B cell (primary cell): ENCODE measurements at regions not wholly inside any gene's neighbourhood (a gene's known extent, or its start where the extent isn't known, plus 50 kb on each side); places are given as distances from the start of the nearest gene placed in this dataset.

Experiments
- ATAC-seq: fragments of 200-7000 bp; cut with Tn5 transposase; one replicate; pipeline ENCODE4 v1.10.0; 2021; ENCODE audit warnings: low read depth, mild to moderate bottlenecking, moderate number of reproducible peaks, moderate library complexity
- CTCF ChIA-PET: fragments of 350-600 bp; sonication (Branson Sonifier 250); formaldehyde crosslinking; loops from one replicate; lab custom pipeline; 2021; ENCODE audit warnings: antibody characterized with exemption, inconsistent platforms; lab: Charles Lee
- POLR2A ChIA-PET: fragments of 350-600 bp; sonication (Branson Sonifier 250); formaldehyde crosslinking; loops from one replicate; lab custom pipeline; 2021; ENCODE audit warnings: antibody characterized with exemption; lab: Charles Lee
- DNase-seq: peaks from one replicate; pipeline ENCODE4 v3.0.0; 2013
- H2AFZ ChIP-seq: 2 replicates; pipeline ENCODE4 v1.6.1; 2012; ENCODE audit warnings: mild to moderate bottlenecking, low read depth, low read length; ENCODE audit not compliant: insufficient read depth, poor library complexity, severe bottlenecking
- H3K27ac ChIP-seq, 2 donors: 1 replicate in 1 of 2; 2 replicates in 1 of 2; pipeline ENCODE4 v1.5.1; 2012 to 2013; ENCODE audit warnings: low read length in 2 of 2, mild to moderate bottlenecking in 2 of 2, moderate library complexity in 1 of 2
- H3K27me3 ChIP-seq, 4 experiments: fragments of 200-600 bp in 1 of 4; sonication (generic) in 1 of 4; replicated peaks in 1 of 4; 1 replicate in 2 of 4; 2 replicates in 2 of 4; pipeline versions ENCODE4 v1.6.1 to v1.7.0; 2013 to 2016; ENCODE audit warnings: low read length in 3 of 4, mild to moderate bottlenecking in 2 of 4, mixed read lengths in 1 of 4, moderate library complexity in 1 of 4; ENCODE audit not compliant: insufficient read depth in 4 of 4, control insufficient read depth in 3 of 4; ENCODE audit errors: control extremely low read depth in 1 of 4
- H3K36me3 ChIP-seq, 2 experiments: replicated peaks in 1 of 2; 1 replicate in 1 of 2; 2 replicates in 1 of 2; pipeline versions ENCODE4 v1.6.1 to v1.7.1; 2013; ENCODE audit warnings: low read length in 1 of 2; ENCODE audit not compliant: insufficient read depth in 2 of 2, control insufficient read depth in 1 of 2; ENCODE audit errors: control extremely low read depth in 1 of 2, extremely low read depth in 1 of 2
- H3K4me1 ChIP-seq, 2 donors: fragments of 200-600 bp in 1 of 2; sonication (generic) in 1 of 2; 1 replicate in 1 of 2; 2 replicates in 1 of 2; pipeline versions ENCODE4 v1.5.1 to v1.6.1; 2013 to 2017; ENCODE audit warnings: low read length in 2 of 2; ENCODE audit not compliant: control insufficient read depth in 2 of 2, insufficient read depth in 2 of 2
- H3K4me2 ChIP-seq: replicated peaks from 2 replicates; pipeline ENCODE3; 2012; ENCODE audit warnings: mild to moderate bottlenecking, low read depth, low read length; ENCODE audit not compliant: poor library complexity, severe bottlenecking
- H3K4me3 ChIP-seq, 5 experiments: fragments of 200-600 bp in 1 of 5; sonication (generic) in 1 of 5; 1 replicate in 3 of 5; 2 replicates in 2 of 5; pipeline versions ENCODE4 v1.5.1 to v1.7.0; 2011 to 2016; ENCODE audit warnings: low read length in 4 of 5, mild to moderate bottlenecking in 4 of 5, low read depth in 2 of 5, control low read depth in 1 of 5, moderate library complexity in 1 of 5; ENCODE audit not compliant: insufficient read depth in 1 of 5; ENCODE audit errors: control extremely low read depth in 1 of 5, extremely low read depth in 1 of 5
- H3K79me2 ChIP-seq: fragments of 200-600 bp; sonication (generic); one replicate; pipeline ENCODE4 v1.6.0; 2016; ENCODE audit warnings: low read length; ENCODE audit not compliant: control insufficient read depth, insufficient read depth
- H3K9ac ChIP-seq: fragments of 200-600 bp; sonication (generic); 2 replicates; pipeline ENCODE4 v1.6.1; 2017; ENCODE audit warnings: mild to moderate bottlenecking, low read length, moderate library complexity
- H3K9me3 ChIP-seq, 3 donors: one replicate each; pipeline versions ENCODE4 v1.6.1 to v1.7.1; 2013; ENCODE audit warnings: low read length in 2 of 3; ENCODE audit not compliant: control insufficient read depth in 2 of 3, insufficient read depth in 1 of 3; ENCODE audit errors: control extremely low read depth in 1 of 3
- H4K20me1 ChIP-seq: 2 replicates; pipeline ENCODE4 v1.6.0; 2012; ENCODE audit warnings: mild to moderate bottlenecking, low read length; ENCODE audit not compliant: insufficient read depth, control insufficient read depth, poor library complexity, severe bottlenecking
- H3K27ac Mint-ChIP-seq: one replicate; pipeline ENCODE4 v1.8.0; 2021; ENCODE audit warnings: mixed read lengths
- H3K27me3 Mint-ChIP-seq: one replicate; pipeline ENCODE4 v1.8.0; 2021; ENCODE audit warnings: mixed read lengths
- H3K4me1 Mint-ChIP-seq: one replicate; pipeline ENCODE4 v1.8.0; 2021; ENCODE audit warnings: mixed read lengths
- H3K4me3 Mint-ChIP-seq: one replicate; pipeline ENCODE4 v1.8.0; 2021; ENCODE audit warnings: mixed read lengths
- H3K9me3 Mint-ChIP-seq: one replicate; pipeline ENCODE4 v1.8.0; 2022; ENCODE audit warnings: mixed read lengths; ENCODE audit not compliant: insufficient read depth
- EZH2 ChIP-seq: IDR thresholded peaks from 2 replicates; pipeline ENCODE4 v1.6.1; 2012; ENCODE audit warnings: borderline replicate concordance, low read depth, mild to moderate bottlenecking, moderate library complexity, low read length; ENCODE audit not compliant: insufficient read depth, poor library complexity, severe bottlenecking
- WGBS: methylation state at CpG from one replicate; pipeline ENCODE4 v1.1.5; 2013; ENCODE audit warnings: missing lambda C conversion rate; ENCODE audit not compliant: insufficient coverage; 5-methylcytosine and 5-hydroxymethylcytosine counted together
- intact Hi-C: fragments of 100-400 bp; cut with micrococcal nuclease; formaldehyde crosslinking; loops from one replicate; pipeline ENCODE4 v1.10.0; 2022
- TF ChIP-seq, protein P1 (sequence below): fragments of 200-600 bp; IDR thresholded peaks from one replicate; pipeline ENCODE4 v1.8.0; 2022; ENCODE audit warnings: antibody characterized with exemption, mild to moderate bottlenecking

DNA sequence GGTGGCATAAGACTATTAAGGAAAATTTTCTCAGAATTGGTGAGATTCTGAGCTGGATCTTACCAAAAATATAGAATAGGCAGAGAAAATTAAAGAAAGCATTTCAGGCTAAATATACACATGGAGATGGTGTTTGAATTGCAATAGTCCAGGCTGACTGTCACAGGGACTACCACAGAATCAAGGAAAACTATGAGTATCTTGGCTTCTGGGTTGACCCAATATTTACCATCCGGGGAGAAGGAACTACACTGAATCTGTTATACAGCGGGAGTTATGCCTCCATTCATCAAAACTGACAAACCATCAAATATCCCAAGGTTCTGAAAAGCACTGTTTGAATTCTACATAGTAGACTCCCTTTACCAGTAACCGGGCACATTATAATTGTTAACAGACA is 102.2 kb downstream of the TUSC7 start:
- H3K9ac ChIP-seq, result no peak overlapping the region
- no peak overlapping the region for H2AFZ ChIP-seq
- H3K9me3 Mint-ChIP-seq, result peaks cover 3% of the 10 kb centered on the region
- no peaks in the 10 kb centered on the region for H3K9me3 ChIP-seq
- DNase-seq (no peak), ATAC-seq (no peak)
- H3K4me3 ChIP-seq, result no peak overlapping the region
- H4K20me1 ChIP-seq, result no peaks in the 10 kb centered on the region
- no peaks in the 10 kb centered on the region for H3K36me3 ChIP-seq
- no peaks in the 10 kb centered on the region for H3K79me2 ChIP-seq
- H3K27me3 ChIP-seq, result no peaks in the 10 kb centered on the region
- H3K27ac Mint-ChIP-seq, result no peak overlapping the region
- no peak overlapping the region for H3K4me2 ChIP-seq
- POLR2A ChIA-PET, result no interaction called here
- H3K4me1 ChIP-seq, result no peaks in the 10 kb centered on the region
- H3K4me3 Mint-ChIP-seq, result no peak overlapping the region
- no peaks in the 10 kb centered on the region for H3K4me1 Mint-ChIP-seq
- H3K27me3 Mint-ChIP-seq, result no peaks in the 10 kb centered on the region
- no peak overlapping the region for H3K27ac ChIP-seq
- no CpG with 5 or more reads among the region's 3 CpGs for WGBS
- CTCF ChIA-PET, result no interaction called here
- intact Hi-C loops, result no loop called here
- TF ChIP-seq EZH2, result no peak
- TF ChIP-seq, protein P1, sequence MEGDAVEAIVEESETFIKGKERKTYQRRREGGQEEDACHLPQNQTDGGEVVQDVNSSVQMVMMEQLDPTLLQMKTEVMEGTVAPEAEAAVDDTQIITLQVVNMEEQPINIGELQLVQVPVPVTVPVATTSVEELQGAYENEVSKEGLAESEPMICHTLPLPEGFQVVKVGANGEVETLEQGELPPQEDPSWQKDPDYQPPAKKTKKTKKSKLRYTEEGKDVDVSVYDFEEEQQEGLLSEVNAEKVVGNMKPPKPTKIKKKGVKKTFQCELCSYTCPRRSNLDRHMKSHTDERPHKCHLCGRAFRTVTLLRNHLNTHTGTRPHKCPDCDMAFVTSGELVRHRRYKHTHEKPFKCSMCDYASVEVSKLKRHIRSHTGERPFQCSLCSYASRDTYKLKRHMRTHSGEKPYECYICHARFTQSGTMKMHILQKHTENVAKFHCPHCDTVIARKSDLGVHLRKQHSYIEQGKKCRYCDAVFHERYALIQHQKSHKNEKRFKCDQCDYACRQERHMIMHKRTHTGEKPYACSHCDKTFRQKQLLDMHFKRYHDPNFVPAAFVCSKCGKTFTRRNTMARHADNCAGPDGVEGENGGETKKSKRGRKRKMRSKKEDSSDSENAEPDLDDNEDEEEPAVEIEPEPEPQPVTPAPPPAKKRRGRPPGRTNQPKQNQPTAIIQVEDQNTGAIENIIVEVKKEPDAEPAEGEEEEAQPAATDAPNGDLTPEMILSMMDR, result no peak

DNA sequence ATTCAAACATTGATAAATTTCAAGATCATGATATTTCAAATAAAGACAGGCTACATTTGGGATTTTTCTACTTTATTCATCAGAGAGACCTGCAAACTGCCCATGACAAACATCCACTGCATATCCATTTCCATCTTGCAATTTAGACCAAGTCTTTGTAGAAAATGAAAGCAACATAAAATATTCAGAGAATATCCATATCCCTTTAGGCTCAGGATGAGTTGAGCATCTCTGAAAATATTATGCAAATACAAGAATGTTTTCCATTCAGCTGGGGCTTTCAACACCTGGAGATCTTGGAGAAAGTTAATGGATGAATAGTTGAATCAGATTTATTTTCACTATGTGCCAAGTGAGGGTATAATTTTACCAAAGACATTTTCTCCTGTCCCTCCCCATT is 103.4 kb downstream of the TUSC7 start:
- no peaks in the 10 kb centered on the region for H3K27me3 ChIP-seq
- H3K27ac ChIP-seq, result no peak overlapping the region
- no peak for DNase-seq
- no peaks in the 10 kb centered on the region for H3K79me2 ChIP-seq
- H3K9ac ChIP-seq, result no peak overlapping the region
- POLR2A ChIA-PET, result no interaction called here
- Mint-ChIP-seq H3K27ac (no peak overlapping the region), H3K27me3 (no peaks in the 10 kb centered on the region), H3K9me3 (no peaks in the 10 kb centered on the region), H3K4me3 (no peak overlapping the region), H3K4me1 (no peaks in the 10 kb centered on the region)
- CTCF ChIA-PET, result no interaction called here
- intact Hi-C loops, result no loop called here
- H3K9me3 ChIP-seq, result no peaks in the 10 kb centered on the region
- TF ChIP-seq, protein P1, result no peak
- no peak for TF ChIP-seq EZH2
- H3K4me2 ChIP-seq, result no peak overlapping the region
- no peak overlapping the region for H3K4me3 ChIP-seq
- H2AFZ ChIP-seq, result no peak overlapping the region
- H3K4me1 ChIP-seq, result no peaks in the 10 kb centered on the region
- no peak for ATAC-seq
- H3K36me3 ChIP-seq, result no peaks in the 10 kb centered on the region
- no peaks in the 10 kb centered on the region for H4K20me1 ChIP-seq
